OCI-LY3 (cell line): ENCODE measurements at regions not wholly inside any gene's neighbourhood (a gene's known extent, or its start where the extent isn't known, plus 50 kb on each side); places are given as distances from the start of the nearest gene placed in this dataset.
"Not testable (repeated sequence)": the region's sequence is repeated elsewhere in the genome, so short reads cannot be mapped to it uniquely, and the experiment has no call there.

ENCODE experiments used
- CTCF ChIP-seq: fragments of 200-600, 300-600 bp; sonication (generic); IDR thresholded peaks from 2 replicates; pipeline ENCODE4 v1.5.1; 2014; ENCODE audit warnings: antibody characterized with exemption, low read length, low read depth
- EZH2phosphoT487 ChIP-seq: fragments of 200-600 bp; shearing (Covaris generic); IDR thresholded peaks from 2 replicates; pipeline ENCODE4 v1.6.1; 2018; ENCODE audit warnings: antibody characterized with exemption, mixed run types, low read depth

GRCh38 chr16:86351785-86352139 is 158.6 kb upstream of the FOXF1 start:
- not testable (repeated sequence) for TF ChIP-seq CTCF, EZH2phosphoT487
